PC-3 (cell line): ENCODE measurements at regions not wholly inside any gene's neighbourhood (a gene's known extent, or its start where the extent isn't known, plus 50 kb on each side); places are given as distances from the start of the nearest gene placed in this dataset.

Experiments used
- CTCF ChIP-seq: fragments of 300-600 bp; sonication (generic); conservative IDR thresholded peaks from 2 replicates; pipeline ENCODE4 v1.5.1; 2017; ENCODE audit warnings: antibody characterized with exemption, low read depth, mild to moderate bottlenecking, low read length
- EZH2 ChIP-seq: fragments of 300-600 bp; sonication (generic); IDR thresholded peaks from one replicate; pipeline ENCODE4 v1.6.1; 2017; ENCODE audit warnings: antibody characterized with exemption, mild to moderate bottlenecking, low read length; ENCODE audit not compliant: unreplicated experiment
- EZH2phosphoT487 ChIP-seq: fragments of 300-600 bp; sonication (generic); IDR thresholded peaks from 2 replicates; pipeline ENCODE4 v1.6.1; 2018; ENCODE audit warnings: mild to moderate bottlenecking, antibody characterized with exemption, low read length, borderline replicate concordance

GRCh38 chr1:234743791-234744611 lies 134.0 kb upstream of the IRF2BP2 start:
- TF ChIP-seq CTCF (no peak), EZH2 (no peak), EZH2phosphoT487 (no peak)
